Common myeloid progenitor, CD34-positive (primary cell): ENCODE measurements at regions not wholly inside any gene's neighbourhood (a gene's known extent, or its start where the extent isn't known, plus 50 kb on each side); places are given as distances from the start of the nearest gene placed in this dataset.
A peak's percentile ranks its signal among the peaks of the same experiment; 100 is the strongest.

Source experiments
- CTCF ChIA-PET: fragments of 350-600 bp; sonication (Branson Sonifier 250); formaldehyde crosslinking; loops from one replicate; lab custom pipeline; 2021; ENCODE audit warnings: antibody characterized with exemption; lab: Charles Lee
- POLR2A ChIA-PET: fragments of 350-600 bp; sonication (Branson Sonifier 250); formaldehyde crosslinking; loops from one replicate; lab custom pipeline; 2021; ENCODE audit warnings: antibody characterized with exemption; lab: Charles Lee
- DNase-seq, 3 donors: peaks; one replicate each; pipeline versions ENCODE4 v3.0.0 to v3.0.0-alpha.2; 2013
- H3K27ac ChIP-seq, 2 experiments: 1 replicate in 1 of 2; 2 replicates in 1 of 2; pipeline ENCODE4 v1.7.0; 2013; ENCODE audit warnings: inconsistent platforms in 2 of 2, low read length in 2 of 2, mild to moderate bottlenecking in 2 of 2, low read depth in 1 of 2, moderate library complexity in 1 of 2; ENCODE audit not compliant: severe bottlenecking in 2 of 2, insufficient read depth in 1 of 2, poor library complexity in 1 of 2
- H3K27me3 ChIP-seq, 5 experiments: replicated peaks in 2 of 5; 1 replicate in 3 of 5; 2 replicates in 2 of 5; pipeline versions ENCODE4 v1.6.1 to v1.7.0; 2013; ENCODE audit warnings: low read length in 4 of 5, mild to moderate bottlenecking in 2 of 5, moderate library complexity in 2 of 5, inconsistent platforms in 1 of 5; ENCODE audit not compliant: insufficient read depth in 5 of 5, control insufficient read depth in 4 of 5
- H3K36me3 ChIP-seq, 4 experiments: 1 replicate in 2 of 4; 2 replicates in 2 of 4; pipeline versions ENCODE4 v1.6.1 to v1.7.0; 2013; ENCODE audit warnings: low read length in 3 of 4, control low read depth in 1 of 4, mild to moderate bottlenecking in 1 of 4; ENCODE audit not compliant: control insufficient read depth in 4 of 4, insufficient read depth in 4 of 4
- H3K4me1 ChIP-seq, 4 experiments: 1 replicate in 3 of 4; 2 replicates in 1 of 4; pipeline versions ENCODE4 v1.6.1 to v1.7.1; 2013; ENCODE audit warnings: low read length in 3 of 4, mild to moderate bottlenecking in 3 of 4, control low read depth in 1 of 4, inconsistent platforms in 1 of 4, moderate library complexity in 1 of 4; ENCODE audit not compliant: control insufficient read depth in 4 of 4, insufficient read depth in 4 of 4; ENCODE audit errors: control extremely low read depth in 1 of 4
- H3K4me3 ChIP-seq, 7 experiments: 1 replicate in 4 of 7; 2 replicates in 3 of 7; pipeline versions ENCODE4 v1.5.1 to v1.7.0; 2013; ENCODE audit warnings: mild to moderate bottlenecking in 7 of 7, low read length in 6 of 7, moderate library complexity in 6 of 7, inconsistent platforms in 2 of 7, low read depth in 2 of 7, control low read depth in 1 of 7; ENCODE audit not compliant: insufficient read depth in 4 of 7, control insufficient read depth in 1 of 7; ENCODE audit errors: extremely low read depth in 1 of 7
- H3K9me3 ChIP-seq, 5 experiments: 1 replicate in 4 of 5; 2 replicates in 1 of 5; pipeline versions ENCODE4 v1.6.1 to v1.7.1; 2013; ENCODE audit warnings: low read length in 4 of 5, mild to moderate bottlenecking in 2 of 5, inconsistent platforms in 1 of 5, low read depth in 1 of 5, moderate library complexity in 1 of 5; ENCODE audit not compliant: control insufficient read depth in 4 of 5, insufficient read depth in 2 of 5; ENCODE audit errors: control extremely low read depth in 1 of 5
- WGBS: methylation state at CpG from one replicate; pipeline ENCODE4 v1.1.5; 2013; ENCODE audit not compliant: insufficient coverage; 5-methylcytosine and 5-hydroxymethylcytosine counted together

DNA sequence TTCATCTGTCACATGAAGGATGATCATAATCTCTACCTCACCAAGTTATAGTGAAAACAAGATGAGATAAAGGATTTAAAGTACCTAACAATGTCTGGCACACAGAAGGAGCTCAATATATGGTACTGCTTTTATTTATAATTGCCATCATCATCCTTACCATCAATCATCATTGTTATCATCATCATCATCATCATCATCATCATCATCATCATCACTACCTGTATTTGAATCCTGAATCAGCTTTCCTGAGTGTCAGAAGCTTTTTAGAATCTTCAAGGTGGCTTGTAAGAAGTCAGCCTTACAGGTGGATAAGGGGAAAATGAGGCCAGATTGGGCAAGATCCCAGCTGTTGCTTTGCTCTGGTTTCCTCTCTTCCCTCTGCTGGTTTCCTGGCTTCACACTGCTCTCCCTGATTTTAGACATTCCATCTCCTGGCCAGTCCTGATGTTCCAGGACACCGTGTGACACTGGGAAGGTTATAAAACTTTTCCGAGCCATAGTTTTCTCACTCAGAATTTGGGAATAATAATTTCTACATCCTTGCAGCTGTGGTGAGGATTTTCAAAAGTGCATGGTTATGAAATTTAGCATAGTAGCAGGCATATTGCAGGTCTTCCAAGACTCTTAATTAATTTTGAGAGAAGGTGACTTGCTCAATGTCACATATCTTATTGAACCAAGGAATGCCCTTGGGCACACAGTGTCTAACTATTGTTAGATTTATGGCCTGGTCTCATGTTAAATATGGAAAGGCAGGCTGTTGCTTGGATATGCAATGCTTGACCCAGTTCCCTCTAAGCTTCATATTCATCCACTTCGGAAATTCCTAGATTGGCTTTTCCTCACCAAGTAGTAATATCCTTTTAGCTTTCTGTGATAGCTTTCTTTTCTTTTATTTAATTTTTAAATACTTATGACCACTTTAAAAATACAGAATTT lies 160.7 kb downstream of the TMEM38B start:
- POLR2A ChIA-PET, result no interaction called here
- no peaks in the 10 kb centered on the region for H3K36me3 ChIP-seq
- no peak overlapping the region for H3K27ac ChIP-seq
- no peak overlapping the region for H3K4me3 ChIP-seq
- H3K4me1 ChIP-seq, result peaks cover 6 to 41% (median 28%) of the 10 kb centered on the region in 4 experiments
- no peaks in the 10 kb centered on the region for H3K9me3 ChIP-seq
- WGBS, result no CpG with 5 or more reads among the region's 3 CpGs
- DNase-seq, result no peak
- H3K27me3 ChIP-seq, result no peaks in the 10 kb centered on the region
- CTCF ChIA-PET, result interaction anchor here (1.1 to 2.2 kb wide), 3 partner anchors 12 to 27 kb away, joined by 3 to 9 read pairs (median 5); no protein-coding TSS in a partner anchor

DNA sequence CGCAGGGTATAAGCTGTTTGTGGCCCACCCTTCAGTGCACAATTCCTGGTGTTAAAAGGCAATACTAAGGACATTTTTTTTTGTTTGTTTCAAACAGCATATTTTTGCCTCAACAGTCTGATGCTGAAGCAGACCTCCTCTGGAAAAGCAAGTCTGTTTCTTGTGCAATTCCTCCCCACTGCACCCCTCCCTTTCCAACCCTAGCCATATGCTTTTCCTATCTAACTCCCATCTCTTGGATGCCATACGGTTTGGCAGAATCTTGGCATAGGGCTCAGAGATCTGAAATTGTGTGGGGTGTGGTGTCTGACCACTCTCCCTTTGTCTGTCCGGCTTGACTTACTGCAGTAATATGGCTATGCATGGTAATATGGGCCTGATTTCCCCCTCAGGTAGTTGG lies 161.6 kb downstream of the TMEM38B start:
- Histone ChIP-seq H3K4me1 (peaks cover 6 to 32% (median 19%) of the 10 kb centered on the region in 4 experiments), H3K36me3 (no peaks in the 10 kb centered on the region), H3K27ac (no peak overlapping the region), H3K4me3 (no peak overlapping the region), H3K27me3 (no peaks in the 10 kb centered on the region), H3K9me3 (no peaks in the 10 kb centered on the region)
- POLR2A ChIA-PET, result no interaction called here
- WGBS, result 100% methylated on average over 1 of the region's 3 CpGs
- CTCF ChIA-PET, result interaction anchor here (1.0 to 3.2 kb wide), 5 partner anchors 13 to 26 kb away, joined by 3 to 20 read pairs (median 5); no protein-coding TSS in a partner anchor
- no peak for DNase-seq

DNA sequence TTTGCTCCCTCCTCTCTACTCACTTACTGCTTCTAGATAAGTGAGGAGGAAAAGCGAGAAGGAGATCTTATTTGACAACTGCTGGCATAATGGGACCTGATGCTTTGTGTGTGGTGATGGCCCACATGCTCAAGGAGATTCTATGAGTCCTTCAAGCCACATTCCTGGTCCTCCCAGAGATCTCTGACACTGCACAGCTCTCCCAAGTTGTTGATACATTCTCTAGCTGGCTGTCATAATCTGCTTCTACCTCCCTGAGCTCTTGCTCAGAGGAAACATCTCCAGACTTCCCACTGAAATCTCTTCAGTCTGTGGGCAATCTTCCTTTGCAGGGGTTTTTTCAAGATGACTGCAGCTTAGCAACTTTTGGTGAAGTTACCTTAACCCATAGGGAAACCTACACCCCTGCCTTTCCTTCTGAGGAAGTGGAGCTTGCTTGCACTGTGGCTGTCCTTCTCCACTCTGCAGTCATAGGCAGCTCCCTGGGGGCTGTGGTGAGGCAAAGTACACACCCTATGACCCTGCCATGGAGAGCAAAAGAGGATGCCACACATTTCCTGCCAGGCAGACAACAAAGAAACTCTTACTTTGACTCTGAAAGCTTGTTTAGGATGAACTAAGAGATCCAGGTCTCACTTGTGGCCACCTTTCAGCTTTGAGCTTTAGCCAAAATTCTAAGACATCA lies 163.8 kb downstream of the TMEM38B start:
- peak in 2 of 3 donors; percentile 38 to 52 for DNase-seq

DNA sequence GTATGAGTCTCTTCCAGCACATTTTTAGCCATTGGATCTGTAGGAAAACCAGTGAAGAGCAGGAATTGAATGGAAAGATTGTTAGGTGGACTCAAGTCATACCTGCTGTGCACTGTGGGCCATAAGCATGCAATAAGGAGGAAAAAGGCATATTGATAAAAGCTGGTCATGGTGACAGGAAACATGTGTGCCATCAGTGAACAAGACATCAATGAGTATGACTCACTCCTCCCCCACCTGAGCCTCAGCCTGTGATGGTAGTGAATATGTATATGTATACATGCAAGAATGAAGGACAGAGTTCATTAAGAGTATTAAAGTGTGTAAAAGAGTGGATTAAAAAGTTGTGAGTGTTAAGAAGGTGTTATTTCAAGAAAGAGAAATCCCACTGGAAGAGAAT lies 164.5 kb downstream of the TMEM38B start:
- Histone ChIP-seq H3K4me3 (no peak overlapping the region), H3K27me3 (no peaks in the 10 kb centered on the region), H3K4me1 (peaks cover 6 to 27% (median 18%) of the 10 kb centered on the region in 4 experiments), H3K36me3 (no peaks in the 10 kb centered on the region), H3K9me3 (no peaks in the 10 kb centered on the region), H3K27ac (no peak overlapping the region)
- POLR2A ChIA-PET, result no interaction called here
- CTCF ChIA-PET, result interaction anchor here (0.9 to 3.2 kb wide), 4 partner anchors 16 to 40 kb away, joined by 3 to 20 read pairs (median 5); no protein-coding TSS in a partner anchor
- DNase-seq, result peak in 2 of 3 donors; percentile 27 to 46

More for the DNA sequence above, 163.8 kb downstream of the TMEM38B start:
- CTCF ChIA-PET, result interaction anchor here (0.9 to 3.2 kb wide), 4 partner anchors 15 to 41 kb away, joined by 3 to 20 read pairs (median 5); no protein-coding TSS in a partner anchor
- peaks cover 6 to 27% (median 18%) of the 10 kb centered on the region in 4 experiments for H3K4me1 ChIP-seq
- no peak overlapping the region for H3K27ac ChIP-seq
- H3K9me3 ChIP-seq, result no peaks in the 10 kb centered on the region
- no peaks in the 10 kb centered on the region for H3K36me3 ChIP-seq
- WGBS, result no CpG with 5 or more reads among the region's 1 CpG
- H3K4me3 ChIP-seq, result peak overlapping the region in 1 of 7 experiments; percentile 6
- H3K27me3 ChIP-seq, result no peaks in the 10 kb centered on the region
- POLR2A ChIA-PET, result no interaction called here

DNA sequence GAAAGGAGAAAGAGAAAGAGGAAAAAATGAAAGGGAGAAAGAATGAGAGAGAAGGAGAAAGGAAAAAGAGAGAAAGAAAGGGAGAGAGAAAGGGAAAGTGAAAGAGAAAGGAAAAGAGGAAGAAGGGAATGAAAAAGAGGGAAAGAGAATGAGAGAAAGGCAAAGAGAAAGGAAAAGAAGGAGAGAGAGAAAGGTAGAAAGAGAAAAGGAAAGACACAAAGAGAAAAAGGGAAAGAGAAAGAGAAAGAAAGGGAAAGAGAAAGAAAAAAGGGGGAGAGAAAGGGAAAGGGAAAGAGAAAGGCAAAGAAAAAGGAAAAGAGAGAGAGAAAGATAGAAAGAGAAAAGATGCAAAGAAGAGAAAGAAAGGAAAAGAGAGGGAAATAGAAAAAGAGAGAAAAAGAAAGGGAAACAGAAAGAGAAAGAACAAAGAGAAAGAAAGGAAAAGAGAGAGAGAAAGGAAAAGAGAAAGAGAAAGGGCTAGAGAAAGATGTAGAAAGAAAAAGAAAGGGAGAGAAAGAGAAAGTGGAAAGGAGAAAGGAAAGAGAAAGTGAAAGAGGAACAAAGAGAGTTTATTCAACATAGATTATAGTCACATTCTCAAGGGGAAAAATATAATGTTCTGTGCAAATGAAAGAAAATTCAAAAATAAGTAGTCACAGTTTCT lies 165.2 kb downstream of the TMEM38B start:
- Histone ChIP-seq H3K27ac (no peak overlapping the region), H3K4me1 (peaks cover 6 to 29% (median 18%) of the 10 kb centered on the region in 4 experiments), H3K9me3 (no peaks in the 10 kb centered on the region), H3K4me3 (peak overlapping the region in 1 of 7 experiments; percentile 46), H3K36me3 (no peaks in the 10 kb centered on the region), H3K27me3 (no peaks in the 10 kb centered on the region)
- ChIA-PET CTCF (no interaction called here), POLR2A (interaction anchor here (0.6 kb wide), 1 partner anchor 208 kb away, joined by 3 read pairs; no protein-coding TSS in a partner anchor)
- DNase-seq, result peak in 2 of 3 donors; percentile 57 to 67

DNA sequence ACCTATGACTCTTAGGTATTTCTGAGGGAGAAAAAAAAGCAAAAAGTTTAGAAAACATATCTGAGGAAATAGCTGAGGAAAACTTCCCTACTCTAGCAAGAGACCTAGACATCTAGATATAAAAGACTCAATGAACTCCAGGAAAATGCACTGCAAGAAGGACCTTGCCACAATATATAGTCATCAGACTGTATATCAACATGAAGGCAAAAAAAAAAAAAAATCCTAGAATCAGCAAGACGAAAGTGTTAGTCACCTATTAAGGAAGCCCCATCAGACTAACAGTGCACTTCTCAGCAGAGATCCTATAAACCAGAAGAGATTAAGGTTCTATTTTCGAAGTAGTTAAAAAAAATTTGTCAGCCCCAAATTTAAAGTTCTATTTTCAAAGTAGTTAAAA lies 166.2 kb downstream of the TMEM38B start:
- no peak for DNase-seq
- no CpG with 5 or more reads among the region's 2 CpGs for WGBS
- POLR2A ChIA-PET, result interaction anchor here (0.6 kb wide), 1 partner anchor 209 kb away, joined by 3 read pairs; no protein-coding TSS in a partner anchor
- CTCF ChIA-PET, result interaction anchor here (0.7 kb wide), 1 partner anchor 25 kb away, joined by 3 read pairs; no protein-coding TSS in a partner anchor
- no peaks in the 10 kb centered on the region for H3K9me3 ChIP-seq
- H3K4me1 ChIP-seq, result peaks cover 6 to 39% (median 20%) of the 10 kb centered on the region in 4 experiments
- H3K4me3 ChIP-seq, result no peak overlapping the region
- no peak overlapping the region for H3K27ac ChIP-seq
- no peaks in the 10 kb centered on the region for H3K36me3 ChIP-seq
- no peaks in the 10 kb centered on the region for H3K27me3 ChIP-seq
